Neural crest cell (in vitro differentiated cells): ENCODE measurements at regions not wholly inside any gene's neighbourhood (a gene's known extent, or its start where the extent isn't known, plus 50 kb on each side); places are given as distances from the start of the nearest gene placed in this dataset.

Experiments used
- DNase-seq: peaks from one replicate; pipeline ENCODE4 v3.0.0; 2021; ENCODE audit warnings: low read depth, mixed read lengths, low spot score
- H3K27ac Mint-ChIP-seq: one replicate; pipeline ENCODE4 v1.8.0; 2021; ENCODE audit warnings: mild to moderate bottlenecking, mixed read lengths; ENCODE audit not compliant: unreplicated experiment
- H3K27me3 Mint-ChIP-seq: 2 replicates; pipeline ENCODE4 v1.8.0; 2021; ENCODE audit warnings: low read depth, mild to moderate bottlenecking, mixed read lengths
- H3K36me3 Mint-ChIP-seq: 2 replicates; pipeline ENCODE4 v1.8.0; 2021; ENCODE audit warnings: low read depth, mild to moderate bottlenecking, mixed read lengths
- H3K4me1 Mint-ChIP-seq: 2 replicates; pipeline ENCODE4 v1.8.0; 2021; ENCODE audit warnings: mixed read lengths
- H3K4me3 Mint-ChIP-seq: one replicate; pipeline ENCODE4 v1.8.0; 2021; ENCODE audit warnings: mild to moderate bottlenecking, mixed read lengths
- H3K9me3 Mint-ChIP-seq: 2 replicates; pipeline ENCODE4 v1.8.0; 2021; ENCODE audit warnings: mixed read lengths
- TF ChIP-seq, protein P1 (sequence below): fragments of 200-600 bp; sonication (generic); conservative IDR thresholded peaks from 2 replicates; pipeline ENCODE4 v1.5.0; 2021; ENCODE audit warnings: antibody characterized with exemption, mild to moderate bottlenecking

DNA sequence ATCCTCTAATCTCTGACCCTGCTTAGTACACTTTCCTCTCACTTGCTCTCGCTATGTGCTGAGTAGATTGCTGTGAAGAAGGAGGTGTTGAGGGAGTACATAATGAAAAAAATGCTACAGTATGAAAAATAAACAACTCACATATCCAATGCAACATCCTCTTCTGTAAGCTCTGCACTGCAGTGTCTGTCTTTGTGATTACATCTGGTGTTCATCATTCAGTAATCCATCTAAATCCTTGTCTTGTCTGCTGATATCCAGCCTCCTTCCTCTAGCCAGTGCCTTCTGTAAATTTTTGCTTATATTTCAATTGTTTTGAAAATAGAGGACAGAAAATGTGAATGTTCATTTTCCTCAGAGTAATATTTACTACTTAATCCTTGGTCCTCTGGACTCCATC lies 57.4 kb upstream of the CDH12 start:
- Mint-ChIP-seq H3K36me3 (no peaks in the 10 kb centered on the region), H3K4me1 (no peaks in the 10 kb centered on the region), H3K4me3 (no peak overlapping the region), H3K27me3 (no peaks in the 10 kb centered on the region), H3K9me3 (no peaks in the 10 kb centered on the region), H3K27ac (no peak overlapping the region)
- no peak for DNase-seq
- TF ChIP-seq, protein P1, sequence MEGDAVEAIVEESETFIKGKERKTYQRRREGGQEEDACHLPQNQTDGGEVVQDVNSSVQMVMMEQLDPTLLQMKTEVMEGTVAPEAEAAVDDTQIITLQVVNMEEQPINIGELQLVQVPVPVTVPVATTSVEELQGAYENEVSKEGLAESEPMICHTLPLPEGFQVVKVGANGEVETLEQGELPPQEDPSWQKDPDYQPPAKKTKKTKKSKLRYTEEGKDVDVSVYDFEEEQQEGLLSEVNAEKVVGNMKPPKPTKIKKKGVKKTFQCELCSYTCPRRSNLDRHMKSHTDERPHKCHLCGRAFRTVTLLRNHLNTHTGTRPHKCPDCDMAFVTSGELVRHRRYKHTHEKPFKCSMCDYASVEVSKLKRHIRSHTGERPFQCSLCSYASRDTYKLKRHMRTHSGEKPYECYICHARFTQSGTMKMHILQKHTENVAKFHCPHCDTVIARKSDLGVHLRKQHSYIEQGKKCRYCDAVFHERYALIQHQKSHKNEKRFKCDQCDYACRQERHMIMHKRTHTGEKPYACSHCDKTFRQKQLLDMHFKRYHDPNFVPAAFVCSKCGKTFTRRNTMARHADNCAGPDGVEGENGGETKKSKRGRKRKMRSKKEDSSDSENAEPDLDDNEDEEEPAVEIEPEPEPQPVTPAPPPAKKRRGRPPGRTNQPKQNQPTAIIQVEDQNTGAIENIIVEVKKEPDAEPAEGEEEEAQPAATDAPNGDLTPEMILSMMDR, result no peak

DNA sequence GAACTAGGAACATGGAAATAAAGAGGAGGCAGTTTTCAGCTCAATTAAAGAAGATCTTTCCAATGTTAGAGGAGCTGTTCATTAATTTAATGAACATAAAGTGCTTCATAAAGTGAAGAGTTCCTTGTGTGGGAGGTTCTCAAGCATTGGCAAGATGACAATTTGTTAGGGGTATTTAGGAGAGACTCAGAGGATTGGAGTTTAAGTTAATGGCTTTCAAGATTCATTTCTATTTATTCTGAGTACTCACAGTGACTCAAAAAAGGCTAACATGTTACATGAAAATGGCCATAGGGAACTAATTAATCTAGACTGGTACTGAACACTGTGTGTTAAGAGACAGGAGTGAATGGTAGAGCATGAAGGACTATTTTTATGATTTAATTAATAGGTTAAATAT lies 55.4 kb upstream of the CDH12 start:
- no peak overlapping the region for H3K4me3 Mint-ChIP-seq
- no peak overlapping the region for H3K27ac Mint-ChIP-seq
- H3K27me3 Mint-ChIP-seq, result no peaks in the 10 kb centered on the region
- TF ChIP-seq, protein P1, result no peak
- H3K9me3 Mint-ChIP-seq, result no peaks in the 10 kb centered on the region
- no peak for DNase-seq
- H3K36me3 Mint-ChIP-seq, result no peaks in the 10 kb centered on the region
- H3K4me1 Mint-ChIP-seq, result no peaks in the 10 kb centered on the region

DNA sequence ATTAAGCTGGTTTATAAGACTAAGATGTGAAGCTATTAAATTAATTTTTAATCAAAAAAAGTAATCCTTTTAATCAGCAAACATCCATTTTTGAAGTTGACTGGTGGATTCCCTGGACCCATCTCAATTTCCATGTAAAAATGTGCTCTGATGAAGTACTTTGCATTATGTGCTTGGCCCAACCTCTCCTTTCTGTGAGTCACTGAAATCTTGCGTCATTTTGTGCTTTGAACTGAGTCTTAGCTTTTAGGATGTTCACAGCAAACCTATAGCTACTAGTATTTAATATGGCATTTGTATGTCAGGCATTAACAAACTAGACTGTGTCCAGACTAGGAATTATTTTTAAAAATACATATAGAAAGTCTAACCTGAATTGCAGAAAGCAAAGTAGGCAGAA lies 55.0 kb upstream of the CDH12 start:
- Mint-ChIP-seq H3K4me1 (no peaks in the 10 kb centered on the region), H3K27ac (no peak overlapping the region), H3K36me3 (no peaks in the 10 kb centered on the region), H3K27me3 (no peaks in the 10 kb centered on the region), H3K9me3 (no peaks in the 10 kb centered on the region), H3K4me3 (no peak overlapping the region)
- no peak for DNase-seq
- TF ChIP-seq, protein P1, result no peak
